GM18868 (cell line): ENCODE measurements at regions not wholly inside any gene's neighbourhood (a gene's known extent, or its start where the extent isn't known, plus 50 kb on each side); places are given as distances from the start of the nearest gene placed in this dataset.

Experiments used
- ATAC-seq: cut with Tn5 transposase; IDR thresholded peaks from one replicate; pipeline ENCODE4 v1.9.1; 2021; ENCODE audit warnings: mild to moderate bottlenecking, moderate library complexity; ENCODE audit not compliant: unreplicated experiment

- peak; percentile 70 for ATAC-seq
Observed at GRCh38 chr2:19810148-19810547, 91.6 kb downstream of the TTC32 start.

GRCh38 chr2:19809206-19809605 lies 92.6 kb downstream of the TTC32 start:
- ATAC-seq, result no peak

- ATAC-seq, result no peak
Observed at GRCh38 chr2:19807866-19808265, 93.9 kb downstream of the TTC32 start.

GRCh38 chr2:19807346-19807745 lies 94.4 kb downstream of the TTC32 start:
- ATAC-seq, result no peak

- ATAC-seq, result no peak
Observed at GRCh38 chr2:19806591-19806990, 95.2 kb downstream of the TTC32 start.

GRCh38 chr2:19806131-19806530 lies 95.7 kb downstream of the TTC32 start:
- no peak for ATAC-seq

- ATAC-seq, result no peak
Observed at GRCh38 chr2:19805266-19805665, 96.5 kb downstream of the TTC32 start.

GRCh38 chr2:19804639-19805260 lies 97.0 kb downstream of the TTC32 start:
- ATAC-seq, result no peak

GRCh38 chr2:19802086-19802841 lies 99.5 kb downstream of the TTC32 start:
- ATAC-seq, result no peak

- no peak for ATAC-seq
Observed at GRCh38 chr2:19801367-19802080, 100.3 kb downstream of the TTC32 start.

GRCh38 chr2:19800796-19801195 lies 101.0 kb downstream of the TTC32 start:
- no peak for ATAC-seq

- no peak for ATAC-seq
Observed at GRCh38 chr2:19799881-19800780, 101.7 kb downstream of the TTC32 start.

- ATAC-seq, result no peak
Observed at GRCh38 chr2:19797871-19798270, 103.9 kb downstream of the TTC32 start.

- ATAC-seq, result no peak
Observed at GRCh38 chr2:19797243-19797810, 104.5 kb downstream of the TTC32 start.

GRCh38 chr2:19796035-19796695 lies 105.6 kb downstream of the TTC32 start:
- ATAC-seq, result no peak

- ATAC-seq, result no peak
Observed at GRCh38 chr2:19793132-19793750, 108.5 kb downstream of the TTC32 start.

GRCh38 chr2:19790291-19790690 lies 111.5 kb downstream of the TTC32 start:
- no peak for ATAC-seq

- no peak for ATAC-seq
Observed at GRCh38 chr2:19787134-19787533, 114.6 kb downstream of the TTC32 start.

GRCh38 chr2:19786408-19787058 lies 115.2 kb downstream of the TTC32 start:
- ATAC-seq, result peak; percentile 71
